Lower leg skin (tissue), 4 donors: ENCODE measurements at regions not wholly inside any gene's neighbourhood (a gene's known extent, or its start where the extent isn't known, plus 50 kb on each side); places are given as distances from the start of the nearest gene placed in this dataset.

Experiments used
- DNase-seq, 2 donors: peaks; one replicate each; pipeline ENCODE4 v3.0.0-alpha.2; 2019; ENCODE audit warnings: low spot score in 2 of 2
- H3K4me3 ChIP-seq: fragments of 200-600 bp; sonication (generic); 2 replicates; pipeline ENCODE4 v1.5.1; 2017; ENCODE audit warnings: mild to moderate bottlenecking, low read depth; ENCODE audit not compliant: poor library complexity, severe bottlenecking
- POLR2A ChIP-seq, 2 donors: fragments of 450-650 bp; IDR thresholded peaks; one replicate each; pipeline ENCODE4 v1.6.1; 2016 to 2017; ENCODE audit warnings: antibody characterized with exemption in 2 of 2, mild to moderate bottlenecking in 1 of 2, moderate library complexity in 1 of 2
- WGBS, 2 donors: methylation state at CpG; one replicate each; pipeline ENCODE4 v1.1.5; 2018; 5-methylcytosine and 5-hydroxymethylcytosine counted together
- intact Hi-C: fragments of 100-400 bp; cut with DNase I; formaldehyde crosslinking; loops from one replicate; pipeline ENCODE4 v1.15.0; 2023; ENCODE audit warnings: low total_unique reads
- TF ChIP-seq, protein P1 (sequence below), 3 donors: fragments of 450-650 bp; IDR thresholded peaks; one replicate each; pipeline ENCODE4 v1.5.1; 2016; ENCODE audit warnings: antibody characterized with exemption in 3 of 3, mild to moderate bottlenecking in 3 of 3, moderate library complexity in 2 of 3

DNA sequence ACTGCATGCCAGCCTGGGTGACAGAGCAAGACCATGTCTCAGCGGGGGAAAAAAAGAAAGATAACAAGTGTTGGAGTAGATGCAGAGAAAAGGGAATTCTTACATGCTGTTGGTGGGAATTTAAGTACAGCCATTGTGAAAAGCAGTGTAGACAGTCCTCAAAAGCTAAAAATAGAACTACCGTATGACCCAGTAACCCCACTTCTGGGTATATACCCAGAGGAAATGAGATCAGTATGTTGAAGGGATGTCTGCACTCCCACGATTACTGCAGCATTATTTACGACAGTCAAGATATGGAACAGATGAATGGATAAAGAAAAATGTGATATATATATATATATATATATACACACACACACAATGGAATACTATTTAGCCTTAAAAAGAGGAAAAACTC is 225.3 kb upstream of the SLC24A2 start:
- DNase-seq, result no peak
- intact Hi-C loops, result no loop called here

GRCh38 chr9:20012232-20012631 is 223.4 kb upstream of the SLC24A2 start:
- intact Hi-C loops, result no loop called here
- DNase-seq, result no peak
- H3K4me3 ChIP-seq, result no peak overlapping the region

More for the DNA sequence above, 225.3 kb upstream of the SLC24A2 start:
- no peak overlapping the region for H3K4me3 ChIP-seq
- TF ChIP-seq POLR2A (IDR thresholded peaks at IDR 0.05), result no peak
- TF ChIP-seq, protein P1, sequence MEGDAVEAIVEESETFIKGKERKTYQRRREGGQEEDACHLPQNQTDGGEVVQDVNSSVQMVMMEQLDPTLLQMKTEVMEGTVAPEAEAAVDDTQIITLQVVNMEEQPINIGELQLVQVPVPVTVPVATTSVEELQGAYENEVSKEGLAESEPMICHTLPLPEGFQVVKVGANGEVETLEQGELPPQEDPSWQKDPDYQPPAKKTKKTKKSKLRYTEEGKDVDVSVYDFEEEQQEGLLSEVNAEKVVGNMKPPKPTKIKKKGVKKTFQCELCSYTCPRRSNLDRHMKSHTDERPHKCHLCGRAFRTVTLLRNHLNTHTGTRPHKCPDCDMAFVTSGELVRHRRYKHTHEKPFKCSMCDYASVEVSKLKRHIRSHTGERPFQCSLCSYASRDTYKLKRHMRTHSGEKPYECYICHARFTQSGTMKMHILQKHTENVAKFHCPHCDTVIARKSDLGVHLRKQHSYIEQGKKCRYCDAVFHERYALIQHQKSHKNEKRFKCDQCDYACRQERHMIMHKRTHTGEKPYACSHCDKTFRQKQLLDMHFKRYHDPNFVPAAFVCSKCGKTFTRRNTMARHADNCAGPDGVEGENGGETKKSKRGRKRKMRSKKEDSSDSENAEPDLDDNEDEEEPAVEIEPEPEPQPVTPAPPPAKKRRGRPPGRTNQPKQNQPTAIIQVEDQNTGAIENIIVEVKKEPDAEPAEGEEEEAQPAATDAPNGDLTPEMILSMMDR (IDR thresholded peaks at IDR 0.05), result no peak
- WGBS, 2 donors, result 69 to 70% methylated on average over 4 of the region's 4 CpGs

DNA sequence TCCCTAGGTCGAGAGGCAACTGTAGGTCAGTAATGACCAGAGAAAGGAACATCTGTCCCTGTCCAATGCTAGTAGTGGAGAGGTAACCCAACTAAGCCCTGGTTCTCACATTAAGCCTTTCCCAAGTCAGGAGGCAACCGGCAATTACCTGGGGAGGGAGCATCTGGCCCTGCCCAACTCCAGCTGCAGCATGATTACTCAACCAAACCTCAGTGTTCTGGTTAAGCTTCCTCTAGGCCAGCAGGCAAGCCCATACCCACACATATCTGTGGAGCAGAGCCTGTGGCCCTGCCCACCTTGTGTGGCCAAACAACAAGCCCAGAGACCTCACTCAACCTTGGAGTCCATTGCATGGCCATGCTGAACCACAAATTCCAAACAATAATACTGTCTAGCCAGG is 220.8 kb upstream of the SLC24A2 start:
- TF ChIP-seq, protein P1 (IDR thresholded peaks at IDR 0.05), result no peak
- no peak for TF ChIP-seq POLR2A (IDR thresholded peaks at IDR 0.05)

More at GRCh38 chr9:20012232-20012631, 223.4 kb upstream of the SLC24A2 start:
- WGBS, 2 donors, result 92 to 95% methylated on average over 3 of the region's 3 CpGs
- TF ChIP-seq, protein P1 (IDR thresholded peaks at IDR 0.05), result no peak
- no peak for TF ChIP-seq POLR2A (IDR thresholded peaks at IDR 0.05)

GRCh38 chr9:20002011-20002410 is 213.2 kb upstream of the SLC24A2 start:
- TF ChIP-seq, protein P1 (IDR thresholded peaks at IDR 0.05), result no peak
- TF ChIP-seq POLR2A (IDR thresholded peaks at IDR 0.05), result no peak
- 94% methylated on average over 2 of the region's 2 CpGs for WGBS, 2 donors
- intact Hi-C loops, result no loop called here
- no peak for DNase-seq
- H3K4me3 ChIP-seq, result no peak overlapping the region

More for the DNA sequence above, 220.8 kb upstream of the SLC24A2 start:
- intact Hi-C loops, result no loop called here
- 77 to 88% methylated on average over 2 of the region's 2 CpGs for WGBS, 2 donors
- no peak overlapping the region for H3K4me3 ChIP-seq
- DNase-seq, result no peak

- WGBS, 2 donors, result 68 to 80% methylated on average over 5 of the region's 5 CpGs
These were observed 212.2 kb upstream of the SLC24A2 start for GRCh38 chr9:20001058-20001457.

More at GRCh38 chr9:20001058-20001457, 212.2 kb upstream of the SLC24A2 start:
- no peak overlapping the region for H3K4me3 ChIP-seq
- no peak for DNase-seq
- intact Hi-C loops, result no loop called here
- TF ChIP-seq POLR2A (IDR thresholded peaks at IDR 0.05), result no peak
- TF ChIP-seq, protein P1 (IDR thresholded peaks at IDR 0.05), result no peak
